ENCODE measurements at regions not wholly inside any gene's neighbourhood (a gene's known extent, or its start where the extent isn't known, plus 50 kb on each side); places are given as distances from the start of the nearest gene placed in this dataset.
A peak's percentile ranks its signal among the peaks of the same experiment; 100 is the strongest.

GRCh38 chr5:175765858-175766257 lies 105.5 kb upstream of the CPLX2 start:
- TF ChIP-seq GATA3 (IDR thresholded peaks at IDR 0.05; ENCODE audit: low read depth, low read length) (no peak), GATA2 (IDR thresholded peaks at IDR 0.05; ENCODE audit: low read depth, low read length) (no peak)

- TF ChIP-seq GATA3 (IDR thresholded peaks at IDR 0.05; ENCODE audit: low read depth, low read length) (no peak), GATA2 (IDR thresholded peaks at IDR 0.05; ENCODE audit: low read depth, low read length) (no peak)
Observed at GRCh38 chr5:175766963-175767362, 104.4 kb upstream of the CPLX2 start.

GRCh38 chr5:175772747-175773533 lies 98.4 kb upstream of the CPLX2 start:
- TF ChIP-seq GATA3 (IDR thresholded peaks at IDR 0.05; ENCODE audit: low read depth, low read length) (no peak), GATA2 (IDR thresholded peaks at IDR 0.05; ENCODE audit: low read depth, low read length) (no peak)

- no peak for TF ChIP-seq GATA3 (IDR thresholded peaks at IDR 0.05; ENCODE audit: low read depth, low read length)
- no peak for TF ChIP-seq GATA2 (IDR thresholded peaks at IDR 0.05; ENCODE audit: low read depth, low read length)
Observed at GRCh38 chr5:175773534-175774070, 97.8 kb upstream of the CPLX2 start.

- TF ChIP-seq GATA2 (IDR thresholded peaks at IDR 0.05; ENCODE audit: low read depth, low read length), result no peak
- no peak for TF ChIP-seq GATA3 (IDR thresholded peaks at IDR 0.05; ENCODE audit: low read depth, low read length)
Observed at GRCh38 chr5:175775416-175775815, 96.0 kb upstream of the CPLX2 start.

GRCh38 chr5:175778951-175779503 lies 92.4 kb upstream of the CPLX2 start:
- TF ChIP-seq GATA2 (IDR thresholded peaks at IDR 0.05; ENCODE audit: low read depth, low read length), result peak; percentile 99
- TF ChIP-seq GATA3 (IDR thresholded peaks at IDR 0.05; ENCODE audit: low read depth, low read length), result peak; percentile 80

GRCh38 chr5:175783739-175784138 lies 87.6 kb upstream of the CPLX2 start:
- TF ChIP-seq GATA3 (IDR thresholded peaks at IDR 0.05; ENCODE audit: low read depth, low read length), result no peak
- no peak for TF ChIP-seq GATA2 (IDR thresholded peaks at IDR 0.05; ENCODE audit: low read depth, low read length)

- no peak for TF ChIP-seq GATA2 (IDR thresholded peaks at IDR 0.05; ENCODE audit: low read depth, low read length)
- no peak for TF ChIP-seq GATA3 (IDR thresholded peaks at IDR 0.05; ENCODE audit: low read depth, low read length)
Observed at GRCh38 chr5:175784230-175784629, 87.1 kb upstream of the CPLX2 start.

- no peak for TF ChIP-seq GATA3 (IDR thresholded peaks at IDR 0.05; ENCODE audit: low read depth, low read length)
- TF ChIP-seq GATA2 (IDR thresholded peaks at IDR 0.05; ENCODE audit: low read depth, low read length), result no peak
Observed at GRCh38 chr5:175785681-175786080, 85.7 kb upstream of the CPLX2 start.

GRCh38 chr5:175788155-175788787 lies 83.1 kb upstream of the CPLX2 start:
- no peak for TF ChIP-seq GATA2 (IDR thresholded peaks at IDR 0.05; ENCODE audit: low read depth, low read length)
- TF ChIP-seq GATA3 (IDR thresholded peaks at IDR 0.05; ENCODE audit: low read depth, low read length), result no peak

- no peak for TF ChIP-seq GATA3 (IDR thresholded peaks at IDR 0.05; ENCODE audit: low read depth, low read length)
- TF ChIP-seq GATA2 (IDR thresholded peaks at IDR 0.05; ENCODE audit: low read depth, low read length), result no peak
Observed at GRCh38 chr5:175789670-175790069, 81.7 kb upstream of the CPLX2 start.

- no peak for TF ChIP-seq GATA2 (IDR thresholded peaks at IDR 0.05; ENCODE audit: low read depth, low read length)
- TF ChIP-seq GATA3 (IDR thresholded peaks at IDR 0.05; ENCODE audit: low read depth, low read length), result no peak
Observed at GRCh38 chr5:175790796-175791195, 80.6 kb upstream of the CPLX2 start.

- no peak for TF ChIP-seq GATA3 (IDR thresholded peaks at IDR 0.05; ENCODE audit: low read depth, low read length)
- TF ChIP-seq GATA2 (IDR thresholded peaks at IDR 0.05; ENCODE audit: low read depth, low read length), result no peak
Observed at GRCh38 chr5:175795959-175796358, 75.4 kb upstream of the CPLX2 start.
